CD1c-positive myeloid dendritic cell (primary cell): ENCODE measurements at regions not wholly inside any gene's neighbourhood (a gene's known extent, or its start where the extent isn't known, plus 50 kb on each side); places are given as distances from the start of the nearest gene placed in this dataset.
"Not testable (repeated sequence)": the region's sequence is repeated elsewhere in the genome, so short reads cannot be mapped to it uniquely, and the experiment has no call there.

Experiments
- DNase-seq: peaks from one replicate; pipeline ENCODE4 v3.0.0-alpha.2; 2016; ENCODE audit errors: extremely low spot score

GRCh38 chr1:230556453-230556852 is 85.8 kb upstream of the COG2 start:
- no peak for DNase-seq

- no peak for DNase-seq
Observed at GRCh38 chr1:230555814-230556213, 86.5 kb upstream of the COG2 start.

- no peak for DNase-seq
Observed at GRCh38 chr1:230552880-230553279, 89.4 kb upstream of the COG2 start.

- not testable (repeated sequence) for DNase-seq
Observed at GRCh38 chr1:230550945-230551344, 91.3 kb upstream of the COG2 start.

GRCh38 chr1:230550428-230550827 is 91.9 kb upstream of the COG2 start:
- DNase-seq, result no peak

- DNase-seq, result no peak
Observed at GRCh38 chr1:230549625-230550024, 92.7 kb upstream of the COG2 start.

- no peak for DNase-seq
Observed at GRCh38 chr1:230548997-230549396, 93.3 kb upstream of the COG2 start.

GRCh38 chr1:230548357-230548756 is 93.9 kb upstream of the COG2 start:
- DNase-seq, result no peak

- DNase-seq, result no peak
Observed at GRCh38 chr1:230545181-230545580, 97.1 kb upstream of the COG2 start.

- DNase-seq, result no peak
Observed at GRCh38 chr1:230544758-230545157, 97.5 kb upstream of the COG2 start.

GRCh38 chr1:230543085-230543484 is 99.2 kb upstream of the COG2 start:
- no peak for DNase-seq

GRCh38 chr1:230542681-230543080 is 99.6 kb upstream of the COG2 start:
- no peak for DNase-seq

GRCh38 chr1:230542054-230542453 is 100.2 kb upstream of the COG2 start:
- DNase-seq, result no peak

- no peak for DNase-seq
Observed at GRCh38 chr1:230541306-230541705, 101.0 kb upstream of the COG2 start.

GRCh38 chr1:230540421-230541155 is 101.7 kb upstream of the COG2 start:
- no peak for DNase-seq

- DNase-seq, result no peak
Observed at GRCh38 chr1:230537456-230537855, 104.8 kb upstream of the COG2 start.

- DNase-seq, result no peak
Observed at GRCh38 chr1:230536641-230537155, 105.6 kb upstream of the COG2 start.

- no peak for DNase-seq
Observed at GRCh38 chr1:230534224-230534623, 108.1 kb upstream of the COG2 start.

- DNase-seq, result no peak
Observed at GRCh38 chr1:230531103-230531502, 105.0 kb upstream of the PGBD5 start.

GRCh38 chr1:230519246-230519645 is 93.1 kb upstream of the PGBD5 start:
- no peak for DNase-seq

- no peak for DNase-seq
Observed at GRCh38 chr1:230518511-230518910, 92.4 kb upstream of the PGBD5 start.

GRCh38 chr1:230517786-230518185 is 91.7 kb upstream of the PGBD5 start:
- no peak for DNase-seq

- DNase-seq, result no peak
Observed at GRCh38 chr1:230517326-230517725, 91.2 kb upstream of the PGBD5 start.

- no peak for DNase-seq
Observed at GRCh38 chr1:230516889-230517288, 90.8 kb upstream of the PGBD5 start.
